ENCODE measurements at regions not wholly inside any gene's neighbourhood (a gene's known extent, or its start where the extent isn't known, plus 50 kb on each side); places are given as distances from the start of the nearest gene placed in this dataset.

DNA sequence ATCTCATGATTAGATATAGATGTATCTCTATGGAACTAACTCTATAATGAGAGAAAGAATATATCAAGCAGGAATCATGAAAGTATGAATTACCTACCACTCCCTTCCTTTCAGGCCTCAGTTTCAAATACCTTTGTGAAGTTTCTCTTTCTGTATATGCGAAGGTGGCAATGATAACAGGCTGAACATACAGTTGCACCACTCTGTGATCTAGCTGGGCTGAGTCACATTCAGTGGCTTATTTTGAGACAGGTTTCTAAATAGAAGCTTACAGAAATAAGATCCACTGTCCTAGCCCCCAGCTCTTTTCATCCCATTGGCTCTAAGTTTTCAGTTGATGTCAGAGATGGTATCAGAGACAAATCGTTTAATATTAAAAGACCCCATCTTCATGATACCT is 662.0 kb downstream of the SLITRK1 start:
- no peak for DNase-seq (ENCODE audit: low spot score)

DNA sequence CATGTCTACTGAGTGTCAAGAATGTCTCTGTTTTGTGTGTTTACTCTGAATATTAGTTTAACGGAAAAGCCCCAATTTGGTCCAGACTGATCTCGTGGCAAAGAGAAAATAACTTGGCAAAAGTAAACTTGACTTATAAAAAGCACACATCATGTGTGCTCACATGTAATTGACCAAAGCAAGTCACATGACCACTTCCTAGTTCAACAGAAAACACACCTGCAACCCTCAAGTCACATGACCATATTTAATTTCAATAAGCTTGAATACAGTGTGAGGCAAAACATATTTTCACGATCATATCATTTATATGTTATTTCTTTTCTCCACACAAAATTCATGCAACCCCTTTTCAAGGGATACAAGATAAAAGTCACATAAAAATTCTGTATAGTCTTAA is 662.4 kb downstream of the SLITRK1 start:
- no peak for DNase-seq (ENCODE audit: low spot score)

DNA sequence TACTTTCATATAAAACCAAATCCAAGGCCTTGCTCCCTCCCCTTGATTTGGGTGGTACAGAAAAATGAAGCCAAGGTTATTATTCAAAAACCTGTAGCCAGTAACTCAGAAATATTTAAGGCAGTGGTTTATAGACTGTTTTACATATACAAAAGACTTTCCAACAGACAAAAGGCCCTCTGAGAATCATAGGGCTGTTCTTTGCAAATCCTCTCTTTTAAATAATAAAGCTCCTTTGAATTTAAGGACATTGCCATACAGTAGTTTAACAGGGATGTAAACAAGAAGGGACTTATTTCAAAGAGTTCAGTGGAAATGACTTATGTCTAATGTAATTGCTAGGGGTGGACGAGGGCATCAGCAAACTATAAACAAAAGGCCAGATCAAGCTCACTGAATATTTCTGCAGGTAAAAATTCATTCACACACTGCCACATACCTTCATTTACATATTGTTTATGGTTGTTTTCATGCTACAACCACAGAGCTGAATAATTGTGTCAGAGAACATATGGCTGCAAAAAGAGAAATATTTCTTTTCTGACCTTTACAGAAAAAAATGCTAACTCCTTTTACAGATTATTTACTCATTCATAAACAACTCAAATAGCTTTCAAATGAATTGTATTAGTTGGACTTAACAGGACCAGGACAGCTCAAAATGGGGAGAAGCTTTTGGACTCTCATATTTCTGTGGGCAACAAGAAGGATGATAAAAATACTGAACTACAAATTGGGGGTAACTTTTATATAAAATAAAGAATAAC is 665.6 kb downstream of the SLITRK1 start:
- no peak for DNase-seq (ENCODE audit: low spot score)

DNA sequence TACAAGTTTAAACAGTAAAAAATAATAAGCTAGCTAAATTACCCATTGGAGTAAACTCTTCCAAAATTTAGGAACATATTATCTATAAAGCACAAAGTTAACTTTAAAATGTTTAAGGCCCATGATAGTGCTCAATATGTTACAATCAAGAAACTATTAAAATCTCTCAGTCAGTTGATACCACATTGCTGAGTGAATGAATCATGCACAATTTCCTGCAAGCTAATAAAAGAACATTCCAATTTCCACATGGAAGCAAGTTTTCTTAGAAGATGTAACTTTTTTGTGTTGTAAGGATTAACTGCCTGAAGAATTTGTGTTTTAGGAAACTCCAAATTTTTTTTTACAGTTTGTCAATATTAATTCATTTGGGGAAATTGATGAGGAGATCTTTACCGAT is 666.6 kb downstream of the SLITRK1 start:
- no peak for DNase-seq (ENCODE audit: low spot score)

DNA sequence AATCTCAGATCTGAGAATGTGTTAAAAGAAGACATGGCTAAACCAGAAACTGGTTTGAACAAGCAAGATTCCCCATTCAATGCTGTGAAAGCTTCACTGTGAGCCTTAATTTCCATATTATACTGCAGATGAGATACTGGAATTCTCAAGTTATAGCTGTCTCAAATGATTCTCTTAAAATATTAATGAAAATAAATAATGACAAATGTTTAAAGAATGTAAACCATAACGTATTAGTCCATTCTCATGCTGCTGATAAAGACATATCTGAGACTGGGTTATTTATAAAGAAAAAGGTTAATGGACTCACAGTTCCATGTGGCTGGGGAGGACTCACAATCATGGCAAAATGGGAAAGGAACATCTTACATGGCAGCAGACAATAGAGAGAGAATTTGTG is 667.8 kb downstream of the SLITRK1 start:
- DNase-seq (ENCODE audit: low spot score) = no peak

DNA sequence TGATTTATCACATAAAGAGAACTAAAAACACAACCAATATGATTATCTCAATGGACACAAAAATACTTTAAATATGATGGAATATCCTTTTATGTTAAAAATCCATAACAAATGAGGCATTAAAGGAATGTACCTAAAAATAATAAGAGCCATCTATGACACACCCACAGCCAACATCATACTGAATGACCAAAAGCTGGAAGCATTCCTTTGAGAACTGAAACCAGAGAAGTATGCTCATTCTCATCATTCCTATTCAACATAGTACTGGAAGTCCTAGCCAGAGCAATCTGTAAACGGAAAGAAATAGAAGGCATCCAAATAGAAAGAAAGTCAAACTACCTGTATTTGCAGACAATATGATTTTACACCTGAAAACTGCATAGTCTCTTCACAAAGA is 671.0 kb downstream of the SLITRK1 start:
- no peak for DNase-seq (ENCODE audit: low spot score)

DNA sequence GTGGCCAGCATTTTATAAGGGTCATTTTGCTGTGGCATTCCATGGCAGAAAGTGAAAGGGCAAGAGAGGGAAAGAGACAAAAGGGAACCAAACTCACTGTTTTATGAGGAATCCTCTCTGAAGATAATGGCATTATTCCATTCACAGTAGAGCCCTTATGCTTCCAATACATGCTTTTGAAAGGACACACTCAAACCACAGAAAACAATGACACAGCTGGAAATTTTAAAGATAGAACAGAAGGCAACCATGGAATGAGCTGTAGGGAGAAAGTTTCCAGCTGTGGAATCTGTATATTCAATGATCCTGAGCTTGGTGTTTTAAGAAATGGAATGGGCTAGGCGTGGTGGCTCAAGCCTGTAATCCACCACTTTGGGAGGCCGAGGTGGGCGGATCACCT is 677.4 kb downstream of the SLITRK1 start:
- no peak for DNase-seq (ENCODE audit: low spot score)

DNA sequence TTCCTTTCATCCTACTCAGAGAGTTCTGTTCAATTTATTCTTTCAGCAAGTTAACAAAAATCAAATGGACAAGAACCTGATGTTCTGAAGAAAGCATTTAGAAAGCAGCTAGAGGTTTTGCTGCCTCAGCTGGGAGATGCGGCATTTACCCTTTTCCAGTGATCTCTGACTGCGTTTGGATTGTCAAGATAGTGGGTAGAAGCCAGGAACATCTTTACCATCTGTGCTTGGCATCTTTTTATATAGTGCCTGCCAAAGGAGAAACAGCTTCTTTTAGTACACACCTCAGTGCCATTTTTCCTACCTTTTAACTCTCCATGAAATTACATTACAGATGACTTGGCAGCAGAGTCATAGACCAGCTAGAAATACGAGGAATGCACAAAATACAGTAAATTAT is 680.8 kb downstream of the SLITRK1 start:
- no peak for DNase-seq (ENCODE audit: low spot score)

DNA sequence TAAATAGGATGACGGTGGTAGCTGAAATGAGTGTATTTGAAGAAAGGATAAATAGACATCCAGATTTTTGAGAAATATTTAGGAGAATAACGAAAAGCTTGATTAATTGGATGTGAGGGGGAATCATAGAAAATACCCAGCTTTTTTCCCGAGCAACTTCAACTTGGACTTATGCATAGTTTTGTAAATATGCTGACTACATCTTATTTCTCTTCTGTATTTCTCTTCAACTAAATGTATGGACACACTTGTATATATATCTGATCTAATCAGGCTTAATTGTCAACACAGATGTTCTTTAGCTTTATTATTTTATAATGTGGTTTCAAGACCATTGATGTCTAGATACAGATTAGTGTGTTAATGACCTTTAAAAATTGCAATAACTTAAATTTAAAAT is 685.0 kb downstream of the SLITRK1 start:
- DNase-seq (ENCODE audit: low spot score) = no peak

DNA sequence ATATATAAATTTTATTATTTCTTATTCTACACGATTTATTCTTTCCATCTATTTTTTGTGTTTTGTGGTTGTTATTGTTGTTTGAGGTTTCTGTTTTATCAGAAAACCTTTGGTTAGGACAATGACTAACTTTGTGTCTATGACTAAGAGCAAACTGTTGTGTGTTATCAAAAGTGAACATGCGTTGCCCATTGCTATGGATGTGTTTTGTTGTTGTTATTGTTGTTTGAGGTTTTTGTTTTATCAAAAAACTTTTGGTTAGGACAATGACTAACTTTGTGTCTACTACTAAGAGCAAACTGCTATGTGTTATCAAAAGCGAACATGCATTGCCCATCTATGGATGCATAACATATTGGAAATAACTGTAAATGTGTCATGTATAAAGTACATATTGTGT is 692.3 kb downstream of the SLITRK1 start:
- DNase-seq (ENCODE audit: low spot score) = no peak

DNA sequence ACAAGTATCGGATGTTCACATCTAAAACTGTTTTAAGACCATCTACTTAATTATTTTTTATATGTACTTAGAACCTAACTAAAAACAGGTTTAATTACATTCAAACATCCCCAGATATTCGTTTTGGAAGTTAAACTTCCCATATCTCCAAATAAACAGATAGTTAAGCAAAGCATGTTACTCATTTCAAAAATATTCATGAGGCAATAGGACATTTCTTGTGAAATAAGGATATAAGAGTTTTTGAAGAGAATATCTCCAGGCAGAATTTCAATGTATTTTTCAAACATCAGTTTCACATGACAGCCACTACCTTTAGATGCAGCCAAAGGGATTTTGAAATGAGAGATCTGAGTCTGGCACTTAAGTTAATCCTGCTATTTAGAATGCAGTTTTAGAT is 697.5 kb downstream of the SLITRK1 start:
- no peak for DNase-seq (ENCODE audit: low spot score)

DNA sequence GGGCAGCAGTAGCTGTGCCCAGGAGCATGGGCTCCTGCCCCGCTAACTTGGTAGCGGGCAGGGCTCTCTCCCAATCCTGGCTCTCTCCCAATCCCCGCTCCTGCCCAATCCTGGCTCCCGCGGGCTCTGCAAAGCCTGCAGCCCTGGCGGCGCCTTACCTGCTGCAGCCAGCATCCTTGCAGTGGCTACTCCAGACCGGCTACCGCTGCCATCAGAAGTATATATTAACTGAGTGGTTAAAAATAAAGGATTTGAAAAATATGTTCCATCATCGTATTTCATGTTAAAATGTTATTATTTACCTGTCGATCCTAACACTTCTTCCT is 698.2 kb downstream of the SLITRK1 start:
- no peak for DNase-seq (ENCODE audit: low spot score)

DNA sequence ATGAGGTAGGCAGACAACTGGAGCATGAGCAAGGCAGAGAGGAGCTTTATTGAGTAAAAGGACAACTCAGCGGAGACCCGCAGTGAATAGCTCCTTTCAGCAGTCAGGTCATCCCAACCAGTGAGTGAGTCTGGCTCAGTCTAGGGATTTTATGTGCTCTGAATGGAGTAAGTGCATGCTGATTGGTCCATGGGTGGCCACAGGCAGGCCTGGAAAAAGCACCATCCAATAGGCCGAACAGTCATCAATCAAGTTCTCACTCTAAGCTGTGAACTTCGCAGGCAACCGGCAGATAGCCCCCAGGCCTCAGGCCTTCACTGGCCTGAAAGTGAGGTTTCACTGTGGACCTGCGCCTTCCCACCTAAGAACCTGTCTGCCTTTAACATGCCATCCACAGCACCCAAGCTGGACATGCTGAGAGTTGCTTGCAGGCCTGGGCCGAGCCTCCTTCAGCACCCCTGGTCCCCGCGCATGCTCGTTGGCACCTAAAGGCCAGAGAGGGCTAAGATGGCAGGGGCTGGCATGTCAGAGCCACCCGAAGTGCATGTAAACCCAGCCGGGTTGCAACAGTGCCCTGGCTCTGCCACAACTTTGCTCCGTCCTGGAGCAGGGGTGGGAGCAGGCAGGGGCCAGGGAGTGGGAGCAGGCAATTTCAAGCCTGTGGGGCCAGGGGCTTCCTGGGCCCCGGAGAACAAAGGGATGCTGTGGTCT is 698.7 kb downstream of the SLITRK1 start:
- DNase-seq (ENCODE audit: low spot score) = peak; percentile 57

DNA sequence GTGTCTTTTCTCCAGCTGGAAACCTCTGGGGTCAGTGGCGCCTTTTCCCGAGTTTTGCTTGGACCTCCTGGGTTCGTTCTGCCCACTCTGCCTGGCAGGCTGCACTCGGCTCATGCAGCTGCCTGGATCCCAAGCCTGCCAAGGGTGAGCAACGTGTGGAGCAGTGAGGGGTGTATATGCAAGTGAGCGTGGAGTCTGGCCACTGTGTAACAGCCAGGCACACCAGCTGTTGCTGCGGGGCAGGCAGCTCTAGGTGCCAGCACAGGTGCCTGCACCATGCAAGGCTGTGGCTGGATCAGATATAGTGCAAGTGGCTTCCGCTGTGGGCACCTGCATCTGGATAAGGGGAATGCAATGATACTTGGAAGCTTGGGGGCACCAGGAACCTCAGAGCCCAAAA is 699.4 kb downstream of the SLITRK1 start:
- DNase-seq (ENCODE audit: low spot score) = peak; percentile 68

DNA sequence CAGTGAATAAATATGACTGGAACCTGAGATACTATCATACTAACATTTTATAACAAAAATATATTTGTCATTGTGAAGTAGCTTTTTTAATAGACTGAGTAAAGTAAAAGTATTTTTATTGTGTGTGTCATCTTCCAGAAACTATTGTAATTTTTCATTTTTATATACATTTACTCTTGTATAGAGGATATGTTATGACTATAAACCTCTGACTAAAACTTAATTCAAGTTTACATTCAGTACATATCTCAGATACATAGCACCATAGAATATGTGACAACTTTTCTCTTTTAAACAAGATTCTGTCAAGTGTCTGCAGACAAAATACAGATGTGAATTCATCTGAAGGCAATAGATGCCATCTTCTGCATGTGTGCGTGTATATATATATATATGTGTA is 704.3 kb downstream of the SLITRK1 start:
- no peak for DNase-seq (ENCODE audit: low spot score)

DNA sequence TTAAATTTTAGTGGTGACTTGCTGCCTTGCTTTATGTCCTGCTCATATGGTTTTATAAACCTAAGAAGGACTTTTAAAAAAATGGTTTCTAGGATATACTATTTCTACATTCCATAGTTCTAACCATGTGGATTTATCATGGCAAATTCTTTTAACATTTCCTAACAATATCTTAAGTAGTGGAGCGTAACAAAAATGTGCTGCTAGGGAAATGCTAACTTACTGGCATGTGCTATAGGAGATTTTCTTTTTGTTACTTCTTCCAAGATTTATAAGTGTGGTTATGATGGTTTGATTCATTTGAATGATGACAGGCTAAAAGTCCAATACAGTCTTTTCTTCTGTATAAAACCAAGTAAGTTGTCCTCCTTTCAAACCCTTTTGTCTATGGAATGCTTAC is 713.7 kb downstream of the SLITRK1 start:
- DNase-seq (ENCODE audit: low spot score) = no peak

DNA sequence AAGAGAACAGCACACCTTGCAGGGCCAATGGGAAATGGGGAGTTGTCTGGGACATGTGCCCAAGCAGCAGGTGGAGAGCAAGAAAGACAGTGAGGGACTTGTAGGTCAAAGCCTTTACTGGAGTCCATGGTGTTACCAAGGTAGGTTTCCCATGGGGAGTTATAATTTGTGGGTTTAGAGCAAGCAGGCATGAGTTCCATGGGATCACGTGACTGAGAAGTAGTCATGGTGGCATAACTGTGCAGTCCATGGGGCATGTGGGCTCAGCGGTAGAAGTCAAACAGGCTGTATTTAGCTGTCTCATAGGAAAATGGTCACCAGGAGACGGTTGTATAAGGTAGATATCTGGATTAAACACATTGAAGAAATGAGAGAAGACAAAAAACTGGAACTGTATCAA is 715.1 kb downstream of the SLITRK1 start:
- DNase-seq (ENCODE audit: low spot score) = no peak

DNA sequence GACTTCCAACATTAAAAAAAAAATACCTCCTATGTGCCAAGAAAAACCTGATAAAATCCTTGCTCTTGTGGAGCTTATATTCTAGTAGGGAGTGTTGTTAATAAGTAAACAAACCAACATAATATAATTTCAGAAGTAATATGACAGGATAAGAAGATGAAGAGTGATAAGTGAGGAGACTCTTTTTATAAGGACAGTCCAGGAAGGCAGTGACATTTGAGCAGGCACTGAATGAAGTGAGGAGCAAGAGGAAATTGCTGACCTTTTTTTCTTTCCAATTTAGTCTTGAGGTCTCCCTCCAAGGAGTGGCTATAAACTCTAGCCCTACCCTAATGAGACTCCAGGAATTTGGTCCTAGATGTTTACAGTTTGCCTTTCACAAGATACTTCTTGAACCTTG is 715.7 kb downstream of the SLITRK1 start:
- no peak for DNase-seq (ENCODE audit: low spot score)

DNA sequence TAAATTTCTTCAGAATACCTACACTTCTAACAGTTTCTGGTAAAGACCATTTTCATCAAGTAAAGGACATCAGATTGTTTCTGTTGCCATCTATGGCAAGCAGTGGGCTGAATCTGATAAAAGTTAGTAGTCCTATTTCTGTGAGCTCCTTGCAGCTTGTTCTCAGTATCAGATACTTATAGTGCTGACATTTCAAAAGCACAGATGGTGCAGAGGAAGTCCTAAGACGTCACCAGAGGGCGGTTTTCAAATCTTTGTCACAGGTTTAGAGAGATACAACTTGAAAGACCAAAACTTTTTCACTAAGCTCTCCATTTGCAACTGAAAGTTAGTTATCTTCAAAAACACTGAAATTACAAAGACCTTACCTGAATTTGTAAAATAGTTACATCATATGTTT is 719.8 kb downstream of the SLITRK1 start:
- no peak for DNase-seq (ENCODE audit: low spot score)

DNA sequence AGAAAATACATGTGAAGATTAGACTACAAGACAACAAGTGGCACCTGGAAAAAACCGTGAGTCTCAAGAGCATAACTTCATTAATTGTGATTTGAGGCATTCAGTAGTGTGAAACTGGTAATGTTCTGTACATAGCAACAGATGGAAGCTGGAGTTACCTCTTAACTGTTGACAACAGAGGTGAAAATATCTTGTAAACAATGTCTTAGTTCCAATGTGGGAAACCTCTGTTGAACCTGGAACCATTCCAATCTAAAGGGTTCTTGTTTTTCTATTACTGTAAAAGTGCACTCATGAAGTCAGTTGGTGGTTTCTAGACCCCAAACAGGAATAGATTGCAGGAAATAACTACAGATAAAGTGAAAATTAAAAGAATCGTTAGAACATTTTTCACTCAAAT is 728.4 kb downstream of the SLITRK1 start:
- DNase-seq (ENCODE audit: low spot score) = no peak

DNA sequence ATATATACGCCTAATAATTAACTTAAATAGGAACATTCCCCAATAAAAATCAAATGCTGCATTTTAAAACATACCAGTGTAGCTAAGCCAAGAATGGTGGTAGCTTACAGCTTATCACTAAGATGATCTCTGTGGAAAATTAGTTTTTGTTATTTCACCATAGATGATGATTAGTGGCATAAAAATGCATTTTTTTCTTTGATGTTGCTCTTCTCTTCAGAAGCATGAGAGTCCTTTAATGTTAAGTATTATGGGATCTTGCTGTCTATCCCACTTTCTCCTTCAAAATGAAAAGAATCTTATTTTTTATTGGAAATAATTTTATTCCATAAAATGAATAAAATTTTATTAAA is 731.0 kb downstream of the SLITRK1 start:
- DNase-seq (ENCODE audit: low spot score) = no peak

DNA sequence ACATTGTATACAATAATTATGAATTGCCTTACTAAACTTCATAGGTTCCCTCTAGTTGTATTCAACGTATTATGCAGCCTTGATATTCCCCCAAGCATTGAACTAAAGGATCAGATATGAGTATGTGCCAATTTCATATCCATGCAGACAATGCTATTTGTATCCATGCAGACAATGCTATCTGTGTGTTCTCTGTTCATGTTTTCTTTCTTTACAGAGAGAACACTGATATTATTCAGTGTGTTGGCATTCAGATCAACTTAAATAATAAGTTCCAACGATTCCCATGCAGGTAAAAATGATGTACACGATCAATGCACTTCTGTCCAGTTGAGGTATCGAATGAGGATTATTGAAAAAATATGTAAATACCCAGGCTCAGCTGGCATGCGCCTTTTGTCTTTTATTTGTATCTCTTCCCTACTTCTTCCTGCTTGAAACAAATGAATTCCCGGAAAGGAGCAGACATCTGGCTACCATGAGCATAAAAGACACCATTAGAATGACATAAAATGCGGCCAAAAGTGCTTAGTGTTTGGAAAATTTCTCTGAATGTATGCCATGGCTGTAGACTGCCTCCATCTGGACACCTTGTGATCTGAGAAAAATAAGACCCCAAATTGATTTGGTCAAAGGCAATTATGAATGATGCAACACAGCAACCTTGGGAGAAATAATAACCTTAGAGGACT is 731.5 kb downstream of the SLITRK1 start:
- DNase-seq (ENCODE audit: low spot score) = no peak

DNA sequence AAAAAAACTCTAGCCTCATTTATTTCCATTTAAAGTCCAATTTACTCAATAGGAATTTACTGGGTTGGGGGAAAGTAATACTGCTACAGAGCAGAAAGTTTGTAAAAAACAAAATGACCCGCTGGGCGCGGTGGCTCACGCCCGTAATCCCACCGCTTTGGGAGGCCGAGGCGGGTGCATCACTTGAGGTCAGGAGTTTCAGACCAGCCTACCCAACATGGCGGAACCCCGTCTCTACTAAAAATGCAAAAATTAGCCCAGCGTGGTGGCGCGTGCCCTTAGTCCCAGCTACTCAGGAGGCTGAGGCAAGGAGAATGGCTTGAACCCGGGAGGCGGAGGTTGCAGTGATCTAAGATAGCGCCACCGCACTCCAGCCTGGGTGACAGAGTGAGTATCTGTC is 745.6 kb downstream of the SLITRK1 start:
- no peak for DNase-seq (ENCODE audit: low spot score)
